ENCODE measurements at regions not wholly inside any gene's neighbourhood (a gene's known extent, or its start where the extent isn't known, plus 50 kb on each side); places are given as distances from the start of the nearest gene placed in this dataset.

DNA sequence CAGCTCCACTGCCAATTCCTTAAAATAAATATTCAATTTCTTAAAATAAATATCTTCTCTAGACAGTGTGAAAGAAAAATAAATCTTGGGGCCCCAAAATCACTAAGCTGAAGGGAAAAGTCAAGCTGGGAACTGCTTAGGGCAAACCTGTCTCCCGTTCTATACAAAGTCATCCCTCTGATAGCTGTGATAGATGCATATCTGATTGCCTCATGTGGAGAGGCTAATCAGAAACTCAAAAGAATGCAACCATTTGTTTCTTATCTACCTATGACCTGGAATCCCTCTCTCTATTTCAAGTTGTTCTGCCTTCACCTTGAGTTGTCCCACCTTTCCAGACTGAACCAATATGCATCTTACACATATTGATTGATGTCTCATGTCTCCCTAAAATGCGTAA is 889.8 kb downstream of the TRHDE start:
- no peaks in the 10 kb centered on the region for H3K4me1 Mint-ChIP-seq (ENCODE audit: unreplicated experiment)
- no peaks in the 10 kb centered on the region for H3K36me3 Mint-ChIP-seq (ENCODE audit: unreplicated experiment)
- peaks cover 9% of the 10 kb centered on the region for H3K9me3 Mint-ChIP-seq (ENCODE audit: unreplicated experiment)
- DNase-seq (ENCODE audit: extremely low spot score, unreplicated experiment): no peak
- H3K27me3 Mint-ChIP-seq (ENCODE audit: unreplicated experiment): no peaks in the 10 kb centered on the region
- H3K27ac Mint-ChIP-seq (ENCODE audit: unreplicated experiment): no peak overlapping the region
- TF ChIP-seq, protein P1, sequence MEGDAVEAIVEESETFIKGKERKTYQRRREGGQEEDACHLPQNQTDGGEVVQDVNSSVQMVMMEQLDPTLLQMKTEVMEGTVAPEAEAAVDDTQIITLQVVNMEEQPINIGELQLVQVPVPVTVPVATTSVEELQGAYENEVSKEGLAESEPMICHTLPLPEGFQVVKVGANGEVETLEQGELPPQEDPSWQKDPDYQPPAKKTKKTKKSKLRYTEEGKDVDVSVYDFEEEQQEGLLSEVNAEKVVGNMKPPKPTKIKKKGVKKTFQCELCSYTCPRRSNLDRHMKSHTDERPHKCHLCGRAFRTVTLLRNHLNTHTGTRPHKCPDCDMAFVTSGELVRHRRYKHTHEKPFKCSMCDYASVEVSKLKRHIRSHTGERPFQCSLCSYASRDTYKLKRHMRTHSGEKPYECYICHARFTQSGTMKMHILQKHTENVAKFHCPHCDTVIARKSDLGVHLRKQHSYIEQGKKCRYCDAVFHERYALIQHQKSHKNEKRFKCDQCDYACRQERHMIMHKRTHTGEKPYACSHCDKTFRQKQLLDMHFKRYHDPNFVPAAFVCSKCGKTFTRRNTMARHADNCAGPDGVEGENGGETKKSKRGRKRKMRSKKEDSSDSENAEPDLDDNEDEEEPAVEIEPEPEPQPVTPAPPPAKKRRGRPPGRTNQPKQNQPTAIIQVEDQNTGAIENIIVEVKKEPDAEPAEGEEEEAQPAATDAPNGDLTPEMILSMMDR (IDR thresholded peaks at IDR 0.05): no peak
- no peak overlapping the region for H3K4me3 Mint-ChIP-seq (ENCODE audit: unreplicated experiment)

DNA sequence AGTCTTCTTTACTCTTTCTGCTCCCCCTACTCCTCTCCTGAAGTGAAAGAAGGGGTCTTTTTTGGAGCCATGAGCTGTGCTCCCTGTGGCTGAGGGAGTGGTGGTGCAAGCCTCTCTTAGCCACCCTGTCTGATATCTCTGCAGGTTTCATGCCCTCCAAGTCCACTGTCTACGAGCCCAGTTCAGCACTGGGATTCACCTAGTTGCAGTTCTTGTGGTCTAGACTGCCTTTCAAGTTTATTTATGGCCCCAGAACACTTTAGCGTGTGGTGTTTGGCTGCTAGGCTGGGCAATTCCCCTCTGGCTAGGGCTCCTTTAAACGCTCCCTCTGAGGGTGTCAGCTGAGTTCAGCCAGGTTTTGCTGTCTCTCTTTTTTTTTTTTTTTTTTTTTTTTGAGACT is 908.6 kb downstream of the TRHDE start:
- DNase-seq (ENCODE audit: extremely low spot score, unreplicated experiment): no peak
- no peak overlapping the region for H3K4me3 Mint-ChIP-seq (ENCODE audit: unreplicated experiment)
- no peaks in the 10 kb centered on the region for H3K27me3 Mint-ChIP-seq (ENCODE audit: unreplicated experiment)
- no peak overlapping the region for H3K27ac Mint-ChIP-seq (ENCODE audit: unreplicated experiment)
- no peaks in the 10 kb centered on the region for H3K4me1 Mint-ChIP-seq (ENCODE audit: unreplicated experiment)
- TF ChIP-seq, protein P1 (IDR thresholded peaks at IDR 0.05): no peak
- H3K9me3 Mint-ChIP-seq (ENCODE audit: unreplicated experiment): peaks cover 40% of the 10 kb centered on the region
- no peaks in the 10 kb centered on the region for H3K36me3 Mint-ChIP-seq (ENCODE audit: unreplicated experiment)

GRCh38 chr12:73181244-73181643 is 909.1 kb downstream of the TRHDE start:
- Mint-ChIP-seq H3K9me3 (ENCODE audit: unreplicated experiment) (peaks cover 41% of the 10 kb centered on the region), H3K4me3 (ENCODE audit: unreplicated experiment) (no peak overlapping the region), H3K36me3 (ENCODE audit: unreplicated experiment) (no peaks in the 10 kb centered on the region), H3K27me3 (ENCODE audit: unreplicated experiment) (no peaks in the 10 kb centered on the region), H3K27ac (ENCODE audit: unreplicated experiment) (no peak overlapping the region), H3K4me1 (ENCODE audit: unreplicated experiment) (no peaks in the 10 kb centered on the region)
- DNase-seq (ENCODE audit: extremely low spot score, unreplicated experiment): no peak
- TF ChIP-seq, protein P1 (IDR thresholded peaks at IDR 0.05): no peak

GRCh38 chr12:73185403-73185802 is 913.2 kb downstream of the TRHDE start:
- H3K27ac Mint-ChIP-seq (ENCODE audit: unreplicated experiment): no peak overlapping the region
- TF ChIP-seq, protein P1 (IDR thresholded peaks at IDR 0.05): no peak
- no peaks in the 10 kb centered on the region for H3K27me3 Mint-ChIP-seq (ENCODE audit: unreplicated experiment)
- H3K4me1 Mint-ChIP-seq (ENCODE audit: unreplicated experiment): no peaks in the 10 kb centered on the region
- H3K36me3 Mint-ChIP-seq (ENCODE audit: unreplicated experiment): no peaks in the 10 kb centered on the region
- no peak for DNase-seq (ENCODE audit: extremely low spot score, unreplicated experiment)
- peaks cover 53% of the 10 kb centered on the region for H3K9me3 Mint-ChIP-seq (ENCODE audit: unreplicated experiment)
- H3K4me3 Mint-ChIP-seq (ENCODE audit: unreplicated experiment): no peak overlapping the region

- no peaks in the 10 kb centered on the region for H3K4me1 Mint-ChIP-seq (ENCODE audit: unreplicated experiment)
- no peak overlapping the region for H3K27ac Mint-ChIP-seq (ENCODE audit: unreplicated experiment)
- no peaks in the 10 kb centered on the region for H3K36me3 Mint-ChIP-seq (ENCODE audit: unreplicated experiment)
- no peaks in the 10 kb centered on the region for H3K27me3 Mint-ChIP-seq (ENCODE audit: unreplicated experiment)
- peaks cover 50% of the 10 kb centered on the region for H3K9me3 Mint-ChIP-seq (ENCODE audit: unreplicated experiment)
- no peak for DNase-seq (ENCODE audit: extremely low spot score, unreplicated experiment)
- H3K4me3 Mint-ChIP-seq (ENCODE audit: unreplicated experiment): no peak overlapping the region
- TF ChIP-seq, protein P1 (IDR thresholded peaks at IDR 0.05): no peak
Observed at GRCh38 chr12:73186272-73186671, 914.1 kb downstream of the TRHDE start.
